H9 (cell line): ENCODE measurements at regions not wholly inside any gene's neighbourhood (a gene's known extent, or its start where the extent isn't known, plus 50 kb on each side); places are given as distances from the start of the nearest gene placed in this dataset.

Source experiments
- DNase-seq: peaks from one replicate; pipeline ENCODE4 v3.0.0-alpha.2; 2017
- H2AFZ ChIP-seq: one replicate; pipeline ENCODE4 v1.6.1; 2013; ENCODE audit warnings: mild to moderate bottlenecking, low read length, control low read depth, moderate library complexity
- H2AK5ac ChIP-seq: 2 replicates; pipeline ENCODE4 v1.6.1; 2013; ENCODE audit warnings: low read length, control low read depth, mixed read lengths; ENCODE audit not compliant: insufficient read length
- H2BK120ac ChIP-seq: one replicate; pipeline ENCODE4 v1.6.1; 2013; ENCODE audit warnings: low read depth, mild to moderate bottlenecking, low read length, control low read depth, inconsistent platforms; ENCODE audit not compliant: poor library complexity, severe bottlenecking
- H2BK12ac ChIP-seq: 2 replicates; pipeline ENCODE4 v1.6.1; 2013; ENCODE audit warnings: low read length, control low read depth, mixed read lengths, low read depth; ENCODE audit not compliant: insufficient read length
- H2BK15ac ChIP-seq: 2 replicates; pipeline ENCODE4 v1.6.1; 2013; ENCODE audit warnings: low read depth, low read length, control low read depth
- H2BK20ac ChIP-seq: one replicate; pipeline ENCODE4 v1.6.1; 2013; ENCODE audit warnings: low read depth, mild to moderate bottlenecking, low read length, control low read depth, inconsistent platforms; ENCODE audit not compliant: poor library complexity, severe bottlenecking
- H2BK5ac ChIP-seq: 2 replicates; pipeline ENCODE4 v1.6.1; 2013; ENCODE audit warnings: low read length, control low read depth, mixed read lengths; ENCODE audit not compliant: insufficient read length
- H3K14ac ChIP-seq: 2 replicates; pipeline ENCODE4 v1.6.1; 2013; ENCODE audit warnings: low read length, control low read depth; ENCODE audit not compliant: insufficient read depth
- H3K18ac ChIP-seq: 2 replicates; pipeline ENCODE4 v1.6.1; 2013; ENCODE audit warnings: low read depth, mild to moderate bottlenecking, mixed read lengths, low read length, control low read depth; ENCODE audit not compliant: insufficient read length
- H3K23ac ChIP-seq: 2 replicates; pipeline ENCODE4 v1.6.1; 2013; ENCODE audit warnings: low read length, control low read depth, mixed read lengths, low read depth; ENCODE audit not compliant: insufficient read length
- H3K23me2 ChIP-seq: 2 replicates; pipeline ENCODE4 v1.6.1; 2013; ENCODE audit warnings: low read depth, mild to moderate bottlenecking, mixed read lengths, low read length, control low read depth; ENCODE audit not compliant: insufficient read length, poor library complexity, severe bottlenecking
- H3K27ac ChIP-seq: 2 replicates; pipeline ENCODE4 v1.5.1; 2013; ENCODE audit warnings: low read length, control low read depth, mixed read lengths, low read depth; ENCODE audit not compliant: insufficient read length
- H3K27me3 ChIP-seq: 2 replicates; pipeline ENCODE4 v1.6.1; 2013; ENCODE audit warnings: low read length, control low read depth, inconsistent platforms; ENCODE audit not compliant: insufficient read depth
- H3K4ac ChIP-seq: 2 replicates; pipeline ENCODE4 v1.6.1; 2013; ENCODE audit warnings: low read depth, mild to moderate bottlenecking, control low read depth, inconsistent platforms, low read length, moderate library complexity
- H3K4me1 ChIP-seq: 2 replicates; pipeline ENCODE4 v1.6.1; 2013; ENCODE audit warnings: low read length, control low read depth, inconsistent platforms; ENCODE audit not compliant: insufficient read depth
- H3K4me2 ChIP-seq: 2 replicates; pipeline ENCODE4 v1.6.1; 2013; ENCODE audit warnings: low read length, control low read depth, mixed read lengths; ENCODE audit not compliant: insufficient read length, insufficient read depth
- H3K56ac ChIP-seq: 2 replicates; pipeline ENCODE4 v1.6.1; 2013; ENCODE audit warnings: low read depth, mild to moderate bottlenecking, mixed read lengths, low read length, control low read depth; ENCODE audit not compliant: insufficient read length
- H3K79me1 ChIP-seq: 2 replicates; pipeline ENCODE4 v1.6.1; 2013; ENCODE audit warnings: low read depth, mild to moderate bottlenecking, moderate library complexity, low read length, control low read depth, inconsistent platforms; ENCODE audit not compliant: insufficient read depth, poor library complexity, severe bottlenecking
- H3K79me2 ChIP-seq: 2 replicates; pipeline ENCODE4 v1.6.1; 2013; ENCODE audit warnings: low read length, control low read depth, inconsistent platforms; ENCODE audit not compliant: insufficient read depth
- H3K9ac ChIP-seq: 2 replicates; pipeline ENCODE4 v1.6.1; 2013; ENCODE audit warnings: low read length, control low read depth, mixed read lengths; ENCODE audit not compliant: insufficient read length; ENCODE audit errors: extremely low read depth
- H3K9me3 ChIP-seq: one replicate; pipeline ENCODE4 v1.6.1; 2013; ENCODE audit warnings: low read depth, low read length, inconsistent platforms; ENCODE audit not compliant: control insufficient read depth
- H3T11ph ChIP-seq: one replicate; pipeline ENCODE4 v1.6.1; 2013; ENCODE audit warnings: mild to moderate bottlenecking, low read length, control low read depth, inconsistent platforms
- H4K20me1 ChIP-seq: one replicate; pipeline ENCODE4 v1.6.1; 2013; ENCODE audit not compliant: control insufficient read depth, insufficient read length, insufficient read depth
- H4K5ac ChIP-seq: 2 replicates; pipeline ENCODE4 v1.6.1; 2013; ENCODE audit warnings: low read depth, mild to moderate bottlenecking, mixed read lengths, low read length, control low read depth; ENCODE audit not compliant: insufficient read length
- H4K8ac ChIP-seq: replicated peaks from 2 replicates; pipeline ENCODE4 v1.6.1; 2013; ENCODE audit warnings: low read length, control low read depth, mixed read lengths, low read depth; ENCODE audit not compliant: insufficient read length
- H4K91ac ChIP-seq: 2 replicates; pipeline ENCODE4 v1.6.1; 2013; ENCODE audit warnings: low read depth, mild to moderate bottlenecking, moderate library complexity, mixed read lengths, low read length, control low read depth; ENCODE audit not compliant: insufficient read length
- H3K27ac Mint-ChIP-seq, 3 experiments: 2 replicates in 2 of 3; 3 replicates in 1 of 3; pipeline ENCODE4 v1.8.0; 2020 to 2021; ENCODE audit warnings: mixed read lengths in 3 of 3, mild to moderate bottlenecking in 1 of 3, moderate library complexity in 1 of 3
- H3K27me3 Mint-ChIP-seq: 2 replicates; pipeline ENCODE4 v1.8.0; 2021; ENCODE audit warnings: low read depth, mild to moderate bottlenecking, moderate library complexity, mixed read lengths
- H3K36me3 Mint-ChIP-seq, 3 experiments: 2 replicates in 2 of 3; 3 replicates in 1 of 3; pipeline ENCODE4 v1.8.0; 2020 to 2021; ENCODE audit warnings: low read depth in 3 of 3, mixed read lengths in 3 of 3; ENCODE audit not compliant: insufficient read depth in 1 of 3
- H3K4me1 Mint-ChIP-seq, 2 experiments: 2 replicates each; pipeline ENCODE4 v1.8.0; 2020; ENCODE audit warnings: mixed read lengths in 2 of 2
- H3K4me3 Mint-ChIP-seq, 2 experiments: 2 replicates in 1 of 2; 3 replicates in 1 of 2; pipeline ENCODE4 v1.8.0; 2020 to 2021; ENCODE audit warnings: mild to moderate bottlenecking in 2 of 2, mixed read lengths in 2 of 2, moderate library complexity in 1 of 2
- H3K9me3 Mint-ChIP-seq, 2 experiments: 2 replicates in 1 of 2; 3 replicates in 1 of 2; pipeline ENCODE4 v1.8.0; 2020; ENCODE audit warnings: mild to moderate bottlenecking in 2 of 2, mixed read lengths in 2 of 2, moderate library complexity in 1 of 2
- CTCF ChIP-seq: fragments of 200-600 bp; sonication (generic); conservative IDR thresholded peaks from 3 replicates; pipeline ENCODE4 v1.8.0; 2021; ENCODE audit warnings: antibody characterized with exemption, mild to moderate bottlenecking
- WGBS: extraction: QIAGEN DNeasy Blood & Tissue Kit; methylation state at CpG from one replicate; pipeline ENCODE4 v1.1.7; 2013; ENCODE audit warnings: missing lambda C conversion rate, low lambda C conversion rate, mixed read lengths; ENCODE audit not compliant: insufficient read length; ENCODE audit errors: extremely low coverage; 5-methylcytosine and 5-hydroxymethylcytosine counted together

- H2BK120ac ChIP-seq = no peak overlapping the region
- no peaks in the 10 kb centered on the region for H3K23me2 ChIP-seq
- H4K91ac ChIP-seq = no peak overlapping the region
- H3K14ac ChIP-seq = no peak overlapping the region
- H2BK15ac ChIP-seq = no peak overlapping the region
- Mint-ChIP-seq H3K36me3 (peaks cover 2 to 7% (median 6%) of the 10 kb centered on the region in 3 experiments; a peak in 5 of 7 replicates), H3K27ac (no peak overlapping the region), H3K4me3 (no peak overlapping the region), H3K9me3 (peaks cover 3 to 7% of the 10 kb centered on the region in 2 experiments; a peak in 3 of 5 replicates), H3K27me3 (no peaks in the 10 kb centered on the region), H3K4me1 (peaks cover 0 to 2% of the 10 kb centered on the region in 2 experiments; a peak in 1 of 4 replicates)
- no peaks in the 10 kb centered on the region for H3K4me1 ChIP-seq
- H3K4ac ChIP-seq = no peak overlapping the region
- no peak overlapping the region for H3K4me2 ChIP-seq
- DNase-seq = no peak
- H3K27me3 ChIP-seq = no peaks in the 10 kb centered on the region
- no peak overlapping the region for H4K8ac ChIP-seq
- no peaks in the 10 kb centered on the region for H3K9me3 ChIP-seq
- no peak overlapping the region for H3K56ac ChIP-seq
- no peak overlapping the region for H4K5ac ChIP-seq
- no peak overlapping the region for H3K27ac ChIP-seq
- TF ChIP-seq CTCF = no peak
- WGBS = no CpG with 5 or more reads among the region's 5 CpGs
- no peak overlapping the region for H2AFZ ChIP-seq
- no peak overlapping the region for H3K9ac ChIP-seq
- H2AK5ac ChIP-seq = no peak overlapping the region
- H2BK5ac ChIP-seq = no peak overlapping the region
- no peaks in the 10 kb centered on the region for H3K79me1 ChIP-seq
- H2BK20ac ChIP-seq = no peak overlapping the region
- H3K23ac ChIP-seq = no peak overlapping the region
- H3K18ac ChIP-seq = no peak overlapping the region
- no peaks in the 10 kb centered on the region for H3K79me2 ChIP-seq
- H2BK12ac ChIP-seq = no peak overlapping the region
- no peak overlapping the region for H3T11ph ChIP-seq
- no peaks in the 10 kb centered on the region for H4K20me1 ChIP-seq
Measured at GRCh38 chr14:84129007-84129406, 1400.9 kb upstream of the FLRT2 start.
